ENCODE measurements at regions not wholly inside any gene's neighbourhood (a gene's known extent, or its start where the extent isn't known, plus 50 kb on each side); places are given as distances from the start of the nearest gene placed in this dataset.

DNA sequence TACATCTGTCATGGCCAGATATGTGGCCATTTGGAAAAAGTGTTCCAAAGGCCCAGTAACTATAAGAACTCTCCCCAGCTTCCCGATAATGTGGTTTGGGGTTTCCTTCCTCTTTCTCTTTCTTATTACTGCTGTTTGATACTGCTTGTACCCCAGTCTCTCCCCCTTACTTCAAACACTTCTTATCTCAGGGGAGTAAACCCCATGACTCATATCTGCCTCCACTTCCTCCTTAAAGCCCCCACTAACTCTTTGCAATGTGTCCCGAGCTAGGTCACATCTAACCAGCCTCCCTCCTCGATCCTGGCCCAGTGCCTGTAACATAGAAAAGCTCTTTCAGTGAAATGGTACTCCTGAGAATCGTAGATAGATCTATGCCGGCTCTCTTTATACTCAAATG lies 82.4 kb upstream of the STARD13 start (continued):
- TF ChIP-seq CEBPB (IDR thresholded peaks at IDR 0.05; ENCODE audit: borderline replicate concordance in 1 of 2, low read depth in 2 of 2, low read length in 2 of 2), result no peak
- TF ChIP-seq RAD51 (IDR thresholded peaks at IDR 0.05), result no peak
- TF ChIP-seq PML (IDR thresholded peaks at IDR 0.05; ENCODE audit: low read length), result no peak
- TF ChIP-seq, protein P1, sequence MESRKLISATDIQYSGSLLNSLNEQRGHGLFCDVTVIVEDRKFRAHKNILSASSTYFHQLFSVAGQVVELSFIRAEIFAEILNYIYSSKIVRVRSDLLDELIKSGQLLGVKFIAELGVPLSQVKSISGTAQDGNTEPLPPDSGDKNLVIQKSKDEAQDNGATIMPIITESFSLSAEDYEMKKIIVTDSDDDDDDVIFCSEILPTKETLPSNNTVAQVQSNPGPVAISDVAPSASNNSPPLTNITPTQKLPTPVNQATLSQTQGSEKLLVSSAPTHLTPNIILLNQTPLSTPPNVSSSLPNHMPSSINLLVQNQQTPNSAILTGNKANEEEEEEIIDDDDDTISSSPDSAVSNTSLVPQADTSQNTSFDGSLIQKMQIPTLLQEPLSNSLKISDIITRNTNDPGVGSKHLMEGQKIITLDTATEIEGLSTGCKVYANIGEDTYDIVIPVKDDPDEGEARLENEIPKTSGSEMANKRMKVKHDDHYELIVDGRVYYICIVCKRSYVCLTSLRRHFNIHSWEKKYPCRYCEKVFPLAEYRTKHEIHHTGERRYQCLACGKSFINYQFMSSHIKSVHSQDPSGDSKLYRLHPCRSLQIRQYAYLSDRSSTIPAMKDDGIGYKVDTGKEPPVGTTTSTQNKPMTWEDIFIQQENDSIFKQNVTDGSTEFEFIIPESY (IDR thresholded peaks at IDR 0.05), result no peak
- TF ChIP-seq, protein P2, sequence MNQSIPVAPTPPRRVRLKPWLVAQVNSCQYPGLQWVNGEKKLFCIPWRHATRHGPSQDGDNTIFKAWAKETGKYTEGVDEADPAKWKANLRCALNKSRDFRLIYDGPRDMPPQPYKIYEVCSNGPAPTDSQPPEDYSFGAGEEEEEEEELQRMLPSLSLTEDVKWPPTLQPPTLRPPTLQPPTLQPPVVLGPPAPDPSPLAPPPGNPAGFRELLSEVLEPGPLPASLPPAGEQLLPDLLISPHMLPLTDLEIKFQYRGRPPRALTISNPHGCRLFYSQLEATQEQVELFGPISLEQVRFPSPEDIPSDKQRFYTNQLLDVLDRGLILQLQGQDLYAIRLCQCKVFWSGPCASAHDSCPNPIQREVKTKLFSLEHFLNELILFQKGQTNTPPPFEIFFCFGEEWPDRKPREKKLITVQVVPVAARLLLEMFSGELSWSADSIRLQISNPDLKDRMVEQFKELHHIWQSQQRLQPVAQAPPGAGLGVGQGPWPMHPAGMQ (IDR thresholded peaks at IDR 0.05; ENCODE audit: borderline replicate concordance), result no peak
- TF ChIP-seq, protein P3, sequence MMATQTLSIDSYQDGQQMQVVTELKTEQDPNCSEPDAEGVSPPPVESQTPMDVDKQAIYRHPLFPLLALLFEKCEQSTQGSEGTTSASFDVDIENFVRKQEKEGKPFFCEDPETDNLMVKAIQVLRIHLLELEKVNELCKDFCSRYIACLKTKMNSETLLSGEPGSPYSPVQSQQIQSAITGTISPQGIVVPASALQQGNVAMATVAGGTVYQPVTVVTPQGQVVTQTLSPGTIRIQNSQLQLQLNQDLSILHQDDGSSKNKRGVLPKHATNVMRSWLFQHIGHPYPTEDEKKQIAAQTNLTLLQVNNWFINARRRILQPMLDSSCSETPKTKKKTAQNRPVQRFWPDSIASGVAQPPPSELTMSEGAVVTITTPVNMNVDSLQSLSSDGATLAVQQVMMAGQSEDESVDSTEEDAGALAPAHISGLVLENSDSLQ (IDR thresholded peaks at IDR 0.05), result no peak
- peak in 1 of 2 experiments; percentile 98; a peak in 2 of 4 replicates for TF ChIP-seq ETV6 (conservative IDR thresholded peaks at IDR 0.05 in 1 of 2, IDR thresholded peaks at IDR 0.05 in 1 of 2; ENCODE audit: borderline replicate concordance in 1 of 2, low read depth in 1 of 2)
- TF ChIP-seq ZNF24 (IDR thresholded peaks at IDR 0.05), result no peak
- no peak for TF ChIP-seq MTA3 (IDR thresholded peaks at IDR 0.05; ENCODE audit: borderline replicate concordance, low read length)
- peak; percentile 40; the same call in 1 of the 2 replicates for TF ChIP-seq EED (IDR thresholded peaks at IDR 0.05; ENCODE audit: low read depth)
- no peak for TF ChIP-seq NR2F1 (conservative IDR thresholded peaks at IDR 0.05)
- no peak for TF ChIP-seq DPF2 (IDR thresholded peaks at IDR 0.05)
- TF ChIP-seq CREM (IDR thresholded peaks at IDR 0.05; ENCODE audit: low read depth), result no peak
- no peak for TF ChIP-seq RAD21 (IDR thresholded peaks at IDR 0.05; ENCODE audit: insufficient read depth, low read depth, low read length)
- TF ChIP-seq RCOR1 (conservative IDR thresholded peaks at IDR 0.05; ENCODE audit: low read depth, low read length), result no peak
- no peak for TF ChIP-seq HDAC6 (IDR thresholded peaks at IDR 0.05; ENCODE audit: unreplicated experiment)
- TF ChIP-seq, protein P4, sequence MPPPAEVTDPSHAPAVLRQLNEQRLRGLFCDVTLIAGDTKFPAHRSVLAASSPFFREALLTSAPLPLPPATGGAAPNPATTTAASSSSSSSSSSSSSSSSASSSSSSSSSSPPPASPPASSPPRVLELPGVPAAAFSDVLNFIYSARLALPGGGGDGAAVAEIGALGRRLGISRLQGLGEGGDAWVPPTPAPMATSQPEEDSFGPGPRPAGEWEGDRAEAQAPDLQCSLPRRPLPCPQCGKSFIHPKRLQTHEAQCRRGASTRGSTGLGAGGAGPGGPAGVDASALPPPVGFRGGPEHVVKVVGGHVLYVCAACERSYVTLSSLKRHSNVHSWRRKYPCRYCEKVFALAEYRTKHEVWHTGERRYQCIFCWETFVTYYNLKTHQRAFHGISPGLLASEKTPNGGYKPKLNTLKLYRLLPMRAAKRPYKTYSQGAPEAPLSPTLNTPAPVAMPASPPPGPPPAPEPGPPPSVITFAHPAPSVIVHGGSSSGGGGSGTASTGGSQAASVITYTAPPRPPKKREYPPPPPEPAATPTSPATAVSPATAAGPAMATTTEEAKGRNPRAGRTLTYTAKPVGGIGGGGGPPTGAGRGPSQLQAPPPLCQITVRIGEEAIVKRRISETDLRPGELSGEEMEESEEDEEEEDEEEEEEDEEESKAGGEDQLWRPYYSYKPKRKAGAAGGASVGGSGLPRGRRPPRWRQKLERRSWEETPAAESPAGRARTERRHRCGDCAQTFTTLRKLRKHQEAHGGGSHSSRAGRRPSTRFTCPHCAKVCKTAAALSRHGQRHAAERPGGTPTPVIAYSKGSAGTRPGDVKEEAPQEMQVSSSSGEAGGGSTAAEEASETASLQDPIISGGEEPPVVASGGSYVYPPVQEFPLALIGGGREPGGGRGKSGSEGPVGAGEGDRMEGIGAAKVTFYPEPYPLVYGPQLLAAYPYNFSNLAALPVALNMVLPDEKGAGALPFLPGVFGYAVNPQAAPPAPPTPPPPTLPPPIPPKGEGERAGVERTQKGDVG (CRISPR knock-in tag; IDR thresholded peaks at IDR 0.05), result no peak
- no peak for TF ChIP-seq EZH2 (IDR thresholded peaks at IDR 0.05; ENCODE audit: borderline replicate concordance, control insufficient read depth, low read depth, low read length)
- peak; percentile 67 for TF ChIP-seq JUNB (IDR thresholded peaks at IDR 0.05)
- TF ChIP-seq RFX5 (IDR thresholded peaks at IDR 0.05; ENCODE audit: low read depth, low read length), result no peak
- peak; percentile 73 for TF ChIP-seq TCF7 (IDR thresholded peaks at IDR 0.05; ENCODE audit: borderline replicate concordance)
- no peak for TF ChIP-seq ZBED1 (IDR thresholded peaks at IDR 0.05; ENCODE audit: borderline replicate concordance)
- no peak for TF ChIP-seq NBN (IDR thresholded peaks at IDR 0.05)
- no peak for TF ChIP-seq MYC (IDR thresholded peaks at IDR 0.05; ENCODE audit: insufficient read depth, insufficient read length, insufficient replicate concordance, low read length, severe bottlenecking)
- no peak for TF ChIP-seq SMC3 (IDR thresholded peaks at IDR 0.05; ENCODE audit: borderline replicate concordance, low read length)
- no peak for TF ChIP-seq POLR2AphosphoS2 (IDR thresholded peaks at IDR 0.05; ENCODE audit: low read depth, low read length)
- no peak for TF ChIP-seq WRNIP1 (IDR thresholded peaks at IDR 0.05; ENCODE audit: borderline replicate concordance, low read depth, low read length)

Data from GM12878 (cell line).